Right ventricle myocardium superior (tissue), 1 donor: ENCODE measurements at regions not wholly inside any gene's neighbourhood (a gene's known extent, or its start where the extent isn't known, plus 50 kb on each side); places are given as distances from the start of the nearest gene placed in this dataset.

Source experiments
- ATAC-seq: fragments of 200-7000 bp; cut with Tn5 transposase; one replicate; pipeline ENCODE4 v1.9.1; 2020; ENCODE audit warnings: mild to moderate bottlenecking; ENCODE audit not compliant: poor library complexity
- DNase-seq: peaks from one replicate; pipeline ENCODE4 v3.0.0-alpha.2; 2020
- intact Hi-C: fragments of 100-400 bp; cut with DNase I; formaldehyde crosslinking; loops from one replicate; pipeline ENCODE4 v1.11.2; 2022
- donor health status: DM: no; HTN: yes; CAD: no; lungs with severe emphysema.

DNA sequence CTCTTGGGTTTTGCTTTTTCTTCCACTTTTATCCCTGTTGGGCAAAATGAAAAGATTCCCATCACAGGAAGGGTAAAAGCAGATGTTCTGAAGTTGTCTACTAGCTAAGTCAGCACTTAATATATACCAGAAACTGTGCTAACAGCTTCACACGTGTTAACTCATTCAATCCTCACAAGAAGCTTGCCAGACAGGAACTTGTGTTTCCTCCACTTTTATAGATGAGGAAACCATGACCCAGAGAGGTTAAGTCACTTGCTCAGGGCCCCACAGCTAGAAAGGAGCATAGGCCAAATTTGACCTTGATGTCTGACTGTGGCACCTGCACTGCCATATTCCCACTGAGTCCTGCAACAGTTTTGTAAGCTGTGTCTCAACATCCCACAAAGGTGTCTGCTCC, 76.8 kb upstream of the EPC2 start:
- intact Hi-C loops, result loop anchor here (5.0 kb wide), 1 partner anchor 420 kb away; no protein-coding TSS in a partner anchor
- no peak for ATAC-seq
- no peak for DNase-seq

GRCh38 chr2:148568597-148568996, 76.0 kb upstream of the EPC2 start:
- ATAC-seq, result no peak
- intact Hi-C loops, result loop anchor here (5.0 kb wide), 1 partner anchor 419 kb away; no protein-coding TSS in a partner anchor
- DNase-seq, result no peak

DNA sequence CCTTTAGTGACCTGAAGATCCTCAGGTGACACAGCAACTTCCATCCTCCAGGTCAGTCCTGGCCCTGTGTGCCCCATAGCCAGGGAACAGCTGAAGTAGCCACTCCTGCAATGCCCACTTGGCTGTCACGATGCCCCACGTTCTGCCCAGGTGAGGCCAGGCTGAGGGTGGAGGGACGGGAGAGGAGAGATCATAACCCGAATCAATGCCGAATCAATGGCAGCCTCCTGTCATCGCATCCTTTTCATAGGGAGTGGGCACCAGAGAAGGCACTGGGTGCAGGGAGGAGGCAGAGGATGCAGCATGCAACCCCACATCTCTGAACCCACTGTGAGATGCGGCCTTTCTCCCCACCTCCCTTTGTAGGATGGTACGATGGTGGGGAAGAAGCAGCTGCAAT, 75.3 kb upstream of the EPC2 start:
- DNase-seq, result no peak
- intact Hi-C loops, result loop anchor here (5.0 kb wide), 1 partner anchor 418 kb away; no protein-coding TSS in a partner anchor
- no peak for ATAC-seq

GRCh38 chr2:148570989-148571388, 73.6 kb upstream of the EPC2 start:
- DNase-seq (no peak), ATAC-seq (no peak)
- intact Hi-C loops, result no loop called here

DNA sequence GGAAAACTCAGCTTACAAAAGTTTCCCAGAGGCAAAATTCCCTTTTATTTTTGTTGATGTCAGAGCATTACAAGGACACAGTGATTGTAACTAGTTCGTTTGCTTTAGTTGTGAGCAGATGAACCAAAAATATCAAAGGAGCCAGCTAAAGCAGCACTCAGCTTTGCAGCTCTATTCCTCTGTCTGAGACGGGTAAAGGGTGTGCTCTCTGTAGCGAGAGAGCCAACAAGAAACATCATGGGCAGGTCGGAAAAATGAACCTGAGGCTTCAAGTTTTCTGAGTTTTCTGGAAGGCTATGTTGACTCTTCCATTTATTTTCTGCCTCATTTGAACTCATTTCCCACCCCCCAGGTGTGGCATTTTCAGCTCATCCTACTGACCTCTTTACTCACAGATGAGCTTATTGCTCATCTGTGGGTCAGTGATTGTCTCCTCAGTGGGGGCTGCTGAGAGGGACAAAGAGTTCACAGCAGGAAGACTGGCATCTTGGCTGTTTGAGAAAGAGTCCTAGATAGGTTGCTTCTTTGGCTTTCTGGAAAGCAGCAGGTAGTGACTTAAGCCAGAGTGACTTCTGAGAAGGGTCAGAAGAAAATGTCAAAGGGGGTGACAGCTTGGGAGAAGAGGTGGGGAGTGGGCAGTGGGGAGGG, 66.6 kb upstream of the EPC2 start:
- intact Hi-C loops, result no loop called here
- DNase-seq (no peak), ATAC-seq (no peak)

DNA sequence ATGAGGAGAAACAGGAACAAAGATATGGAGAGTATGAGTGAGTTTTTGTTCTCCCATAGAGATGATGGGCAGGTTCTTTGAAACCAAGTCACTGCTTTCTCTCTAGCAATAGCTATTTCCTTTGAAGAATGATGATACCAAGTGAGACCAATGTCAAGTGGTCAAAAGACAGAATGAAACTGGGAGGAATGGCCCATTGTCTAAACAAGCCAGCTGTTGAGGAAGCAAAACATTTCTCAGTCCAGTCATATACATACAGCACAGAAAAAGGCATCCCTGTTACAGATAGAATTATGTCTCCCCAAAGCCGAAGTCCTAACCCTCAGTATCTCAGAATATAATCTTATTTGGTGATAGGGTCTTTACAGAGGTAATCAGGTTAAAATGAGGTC, 66.1 kb upstream of the EPC2 start:
- DNase-seq, result no peak
- intact Hi-C loops, result no loop called here
- ATAC-seq, result no peak

GRCh38 chr2:148582679-148583511, 61.7 kb upstream of the EPC2 start:
- intact Hi-C loops, result no loop called here
- ATAC-seq, result no peak
- DNase-seq, result no peak

GRCh38 chr2:148585696-148586095, 58.9 kb upstream of the EPC2 start:
- no peak for ATAC-seq
- DNase-seq, result no peak
- intact Hi-C loops, result no loop called here

GRCh38 chr2:148586522-148587128, 57.9 kb upstream of the EPC2 start:
- intact Hi-C loops, result no loop called here
- no peak for ATAC-seq
- DNase-seq, result no peak

DNA sequence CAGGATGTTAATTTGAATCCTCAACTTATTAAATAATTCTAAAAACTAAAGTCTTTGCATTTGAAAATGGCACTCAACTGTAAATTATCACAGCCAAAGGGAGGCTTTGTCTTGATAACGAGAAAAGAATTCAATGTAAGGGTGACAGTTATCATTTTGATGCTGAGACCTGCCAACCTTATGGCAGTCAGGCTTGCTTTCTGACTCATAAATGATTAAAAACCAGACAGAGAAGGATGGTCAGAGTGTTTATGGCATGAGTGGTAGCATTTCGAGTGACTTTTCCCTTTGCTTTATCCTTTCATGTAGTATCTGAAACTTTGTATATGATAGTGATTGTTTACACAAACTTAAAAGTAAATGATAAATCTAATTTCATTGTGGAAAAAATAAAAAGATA, 53.9 kb upstream of the EPC2 start:
- intact Hi-C loops, result no loop called here
- ATAC-seq, result no peak
- no peak for DNase-seq

DNA sequence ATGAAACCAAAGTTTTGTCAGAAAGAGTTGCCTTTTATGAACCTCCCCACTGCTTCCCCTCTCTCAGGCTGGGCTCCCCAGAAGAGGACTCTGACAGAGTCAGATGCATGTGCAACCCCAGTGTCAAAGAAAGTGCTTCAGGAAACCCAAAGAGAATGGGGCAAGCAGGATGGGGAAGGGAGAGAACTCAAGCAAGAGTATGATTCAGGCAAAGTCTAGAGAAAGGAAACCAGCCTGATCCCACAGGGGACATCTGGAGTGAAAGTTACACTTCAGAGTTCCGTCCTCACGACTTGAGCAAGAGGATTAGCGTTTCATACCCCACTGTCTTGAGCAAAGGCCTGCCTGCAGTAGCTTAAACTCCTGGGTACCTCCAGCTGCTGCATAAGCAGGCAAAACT, 51.8 kb upstream of the EPC2 start:
- DNase-seq (no peak), ATAC-seq (no peak)
- intact Hi-C loops, result no loop called here

DNA sequence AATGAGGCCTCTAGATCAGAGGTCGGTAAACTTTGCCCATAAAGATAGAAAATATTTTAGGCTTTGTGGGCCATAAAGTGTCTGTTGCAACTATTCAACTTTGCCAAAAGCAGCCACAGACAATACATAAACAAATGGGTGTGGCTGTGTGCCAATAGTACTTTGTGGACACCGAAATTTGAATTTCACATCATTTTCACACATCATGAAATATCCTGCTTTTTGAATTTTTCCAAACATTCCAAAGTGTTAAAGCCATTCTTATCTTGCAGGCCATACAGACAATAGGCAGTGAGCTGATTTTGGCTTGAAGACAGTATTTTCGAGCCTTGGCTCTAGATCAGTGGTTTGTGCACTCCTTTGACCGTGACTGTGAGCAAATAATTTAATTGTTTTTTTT, 51.1 kb upstream of the EPC2 start:
- intact Hi-C loops, result no loop called here
- DNase-seq (no peak), ATAC-seq (no peak)

DNA sequence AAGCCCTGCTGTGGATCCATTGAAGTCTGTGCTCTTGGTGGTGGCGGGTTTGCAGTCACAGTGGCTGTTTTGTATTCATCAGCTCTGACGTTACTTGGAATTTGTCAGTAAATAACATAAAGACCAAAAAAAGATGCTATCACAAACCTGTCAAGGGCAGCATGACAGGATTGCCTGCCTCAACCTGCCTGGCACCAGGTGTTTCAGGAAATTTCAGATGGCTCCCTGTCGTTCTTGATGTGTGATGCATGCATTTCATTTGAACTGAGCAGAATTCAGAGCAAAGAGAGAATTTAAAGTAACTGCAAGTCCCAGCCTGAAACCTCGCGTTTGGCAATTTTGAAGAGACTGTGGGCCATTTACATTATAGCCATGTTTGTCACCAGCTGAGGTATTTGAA, 50.3 kb upstream of the EPC2 start:
- DNase-seq (no peak), ATAC-seq (no peak)
- intact Hi-C loops, result no loop called here
